Keratinocyte (primary cell): ENCODE measurements at regions not wholly inside any gene's neighbourhood (a gene's known extent, or its start where the extent isn't known, plus 50 kb on each side); places are given as distances from the start of the nearest gene placed in this dataset.

Experiments
- DNase-seq: peaks from one replicate; pipeline ENCODE4 v3.0.0-alpha.2; 2011; ENCODE audit warnings: low read depth, missing footprints, low spot score
- FAIRE-seq: peaks from 2 replicates; lab custom pipeline; 2011; peaks lifted over from hg19 to GRCh38; lab: Jason Lieb, UNC
- H2AFZ ChIP-seq: 2 replicates; pipeline ENCODE4 v1.6.0; 2012; ENCODE audit warnings: low read length, control low read depth, inconsistent platforms; ENCODE audit not compliant: control insufficient read depth
- H3K27ac ChIP-seq: 2 replicates; pipeline ENCODE4 v1.5.1; 2011; ENCODE audit warnings: low read length; ENCODE audit not compliant: control insufficient read depth, insufficient read depth
- H3K27me3 ChIP-seq: 3 replicates; pipeline ENCODE4 v1.6.0; 2011; ENCODE audit warnings: low read length; ENCODE audit not compliant: control insufficient read depth, insufficient read depth; ENCODE audit errors: extremely low read depth
- H3K36me3 ChIP-seq, 2 experiments: 2 replicates in 1 of 2; 3 replicates in 1 of 2; pipeline ENCODE4 v1.5.1; 2011; ENCODE audit warnings: low read length in 2 of 2, mild to moderate bottlenecking in 1 of 2; ENCODE audit not compliant: control insufficient read depth in 2 of 2, insufficient read depth in 2 of 2; ENCODE audit errors: extremely low read depth in 1 of 2
- H3K4me1 ChIP-seq: 3 replicates; pipeline ENCODE4 v1.5.1; 2011; ENCODE audit warnings: low read length; ENCODE audit not compliant: control insufficient read depth, insufficient read depth; ENCODE audit errors: extremely low read depth
- H3K4me2 ChIP-seq: 3 replicates; pipeline ENCODE4 v1.6.0; 2011; ENCODE audit warnings: low read depth, low read length; ENCODE audit not compliant: control insufficient read depth, insufficient read depth; ENCODE audit errors: extremely low read depth
- H3K4me3 ChIP-seq, 3 experiments: fragments of 200-600 bp in 1 of 3; sonication (generic) in 1 of 3; 2 replicates in 2 of 3; 3 replicates in 1 of 3; pipeline ENCODE4 v1.5.1; 2011 to 2016; ENCODE audit warnings: low read length in 3 of 3, mild to moderate bottlenecking in 3 of 3, control low read depth in 2 of 3, inconsistent platforms in 1 of 3, low read depth in 1 of 3, mixed read lengths in 1 of 3, mixed run types in 1 of 3, moderate library complexity in 1 of 3; ENCODE audit not compliant: control insufficient read depth in 2 of 3, insufficient read depth in 2 of 3; ENCODE audit errors: extremely low read depth in 1 of 3
- H3K79me2 ChIP-seq: 2 replicates; pipeline ENCODE4 v1.6.0; 2012; ENCODE audit warnings: low read length; ENCODE audit not compliant: control insufficient read depth, insufficient read depth
- H3K9ac ChIP-seq: 3 replicates; pipeline ENCODE4 v1.6.0; 2011; ENCODE audit warnings: low read length; ENCODE audit not compliant: control insufficient read depth, insufficient read depth; ENCODE audit errors: extremely low read depth
- H3K9me1 ChIP-seq: 3 replicates; pipeline ENCODE4 v1.6.0; 2011; ENCODE audit warnings: low read length; ENCODE audit not compliant: control insufficient read depth, insufficient read depth; ENCODE audit errors: extremely low read depth
- H3K9me3 ChIP-seq: 2 replicates; pipeline ENCODE4 v1.5.1; 2012; ENCODE audit warnings: low read depth, low read length; ENCODE audit not compliant: control insufficient read depth
- H4K20me1 ChIP-seq: 3 replicates; pipeline ENCODE4 v1.6.0; 2011; ENCODE audit warnings: low read length; ENCODE audit not compliant: control insufficient read depth, insufficient read depth; ENCODE audit errors: extremely low read depth
- EZH2 ChIP-seq: IDR thresholded peaks from one replicate; pipeline ENCODE4 v1.6.1; 2012; ENCODE audit warnings: inconsistent platforms, mild to moderate bottlenecking, low read length, moderate library complexity
- dilution Hi-C: fragments of 300-500 bp; cut with MboI; formaldehyde crosslinking; loops from one replicate; pipeline ENCODE4 v1.7.0; 2020; ENCODE audit warnings: low sequenced_read_pairs; ENCODE audit not compliant: extremely low pct_ligation_motif_present
- TF ChIP-seq, protein P1 (sequence below), 3 experiments: IDR thresholded peaks in 1 of 3; conservative IDR thresholded peaks in 1 of 3; optimal IDR thresholded peaks in 1 of 3; 2 replicates in 2 of 3; 3 replicates in 1 of 3; pipeline versions ENCODE3 to v1.5.1; 2011; ENCODE audit warnings: low read length in 3 of 3, mild to moderate bottlenecking in 3 of 3, moderate library complexity in 2 of 3, control low read depth in 1 of 3, inconsistent platforms in 1 of 3; ENCODE audit not compliant: insufficient read depth in 2 of 3; ENCODE audit errors: extremely low read depth in 1 of 3

DNA sequence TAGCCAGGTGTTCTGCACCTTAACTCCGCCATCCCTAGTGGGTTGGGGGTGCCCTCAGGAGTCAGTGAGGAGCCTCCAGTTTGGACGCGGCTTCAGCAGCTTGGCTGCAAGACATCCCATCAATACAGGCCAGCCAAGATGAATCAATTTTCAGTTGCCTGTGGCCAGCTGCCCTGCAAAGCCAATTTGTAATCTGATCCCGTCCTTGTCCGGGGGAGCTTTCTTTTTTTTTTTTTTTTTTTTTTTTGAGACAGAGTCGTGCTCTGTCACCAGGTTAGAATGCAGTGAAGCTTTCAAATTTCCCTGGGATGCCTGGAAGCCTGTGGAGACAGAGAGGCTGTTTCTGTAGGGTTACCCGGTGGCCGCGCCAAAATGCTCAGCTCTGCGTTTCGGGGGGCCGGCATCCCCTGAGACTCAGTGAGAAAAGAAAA is 192.5 kb downstream of the ASMT start:
- Histone ChIP-seq H3K9me1 (no peaks in the 10 kb centered on the region), H4K20me1 (no peaks in the 10 kb centered on the region), H3K27me3 (no peaks in the 10 kb centered on the region), H3K79me2 (no peaks in the 10 kb centered on the region), H3K4me2 (no peak overlapping the region), H3K9ac (no peak overlapping the region), H3K36me3 (no peaks in the 10 kb centered on the region), H3K9me3 (no peaks in the 10 kb centered on the region), H3K4me1 (no peaks in the 10 kb centered on the region), H3K4me3 (no peak overlapping the region), H2AFZ (no peak overlapping the region), H3K27ac (no peak overlapping the region)
- FAIRE-seq (no peak), DNase-seq (no peak)
- dilution Hi-C loops: no loop called here
- TF ChIP-seq EZH2: no peak
- TF ChIP-seq, protein P1, sequence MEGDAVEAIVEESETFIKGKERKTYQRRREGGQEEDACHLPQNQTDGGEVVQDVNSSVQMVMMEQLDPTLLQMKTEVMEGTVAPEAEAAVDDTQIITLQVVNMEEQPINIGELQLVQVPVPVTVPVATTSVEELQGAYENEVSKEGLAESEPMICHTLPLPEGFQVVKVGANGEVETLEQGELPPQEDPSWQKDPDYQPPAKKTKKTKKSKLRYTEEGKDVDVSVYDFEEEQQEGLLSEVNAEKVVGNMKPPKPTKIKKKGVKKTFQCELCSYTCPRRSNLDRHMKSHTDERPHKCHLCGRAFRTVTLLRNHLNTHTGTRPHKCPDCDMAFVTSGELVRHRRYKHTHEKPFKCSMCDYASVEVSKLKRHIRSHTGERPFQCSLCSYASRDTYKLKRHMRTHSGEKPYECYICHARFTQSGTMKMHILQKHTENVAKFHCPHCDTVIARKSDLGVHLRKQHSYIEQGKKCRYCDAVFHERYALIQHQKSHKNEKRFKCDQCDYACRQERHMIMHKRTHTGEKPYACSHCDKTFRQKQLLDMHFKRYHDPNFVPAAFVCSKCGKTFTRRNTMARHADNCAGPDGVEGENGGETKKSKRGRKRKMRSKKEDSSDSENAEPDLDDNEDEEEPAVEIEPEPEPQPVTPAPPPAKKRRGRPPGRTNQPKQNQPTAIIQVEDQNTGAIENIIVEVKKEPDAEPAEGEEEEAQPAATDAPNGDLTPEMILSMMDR (optimal IDR thresholded peaks at IDR 0.05 in 1 of 3, IDR thresholded peaks at IDR 0.05 in 1 of 3, conservative IDR thresholded peaks at IDR 0.05 in 1 of 3; ENCODE audit: extremely low read depth in 1 of 3, insufficient read depth in 2 of 3, low read length in 3 of 3): no peak

GRCh38 chrX:1809581-1809980 is 194.7 kb downstream of the ASMT start:
- no peaks in the 10 kb centered on the region for H3K4me1 ChIP-seq
- no peaks in the 10 kb centered on the region for H3K9me3 ChIP-seq
- no peak overlapping the region for H2AFZ ChIP-seq
- H3K9ac ChIP-seq: no peak overlapping the region
- H3K27me3 ChIP-seq: no peaks in the 10 kb centered on the region
- H3K9me1 ChIP-seq: no peaks in the 10 kb centered on the region
- dilution Hi-C loops: no loop called here
- DNase-seq (no peak), FAIRE-seq (no peak)
- no peak overlapping the region for H3K4me3 ChIP-seq
- H3K27ac ChIP-seq: no peak overlapping the region
- H3K79me2 ChIP-seq: no peaks in the 10 kb centered on the region
- TF ChIP-seq, protein P1 (optimal IDR thresholded peaks at IDR 0.05 in 1 of 3, IDR thresholded peaks at IDR 0.05 in 1 of 3, conservative IDR thresholded peaks at IDR 0.05 in 1 of 3; ENCODE audit: extremely low read depth in 1 of 3, insufficient read depth in 2 of 3, low read length in 3 of 3): no peak
- no peak for TF ChIP-seq EZH2
- H3K36me3 ChIP-seq: no peaks in the 10 kb centered on the region
- no peak overlapping the region for H3K4me2 ChIP-seq
- H4K20me1 ChIP-seq: no peaks in the 10 kb centered on the region
